Loucy (cell line): ENCODE measurements at regions not wholly inside any gene's neighbourhood (a gene's known extent, or its start where the extent isn't known, plus 50 kb on each side); places are given as distances from the start of the nearest gene placed in this dataset.

Source experiments
- H2AFZ ChIP-seq: fragments of 200-600 bp; sonication (generic); 2 replicates; pipeline ENCODE4 v1.6.0; 2016; ENCODE audit warnings: antibody characterized with exemption, mild to moderate bottlenecking, low read length, moderate library complexity
- H3F3A ChIP-seq: fragments of 200-600 bp; 2 replicates; pipeline ENCODE4 v1.6.0; 2016; ENCODE audit warnings: antibody characterized with exemption, low read depth, mild to moderate bottlenecking
- H3K27me3 ChIP-seq: fragments of 200-600 bp; sonication (generic); 2 replicates; pipeline ENCODE4 v1.6.1; 2014; ENCODE audit warnings: low read length, mild to moderate bottlenecking; ENCODE audit not compliant: insufficient read depth, poor library complexity, severe bottlenecking
- H3K36me3 ChIP-seq: fragments of 200-600 bp; sonication (generic); 2 replicates; pipeline ENCODE4 v1.6.1; 2016; ENCODE audit warnings: low read length; ENCODE audit not compliant: insufficient read depth
- H3K4me1 ChIP-seq: fragments of 200-600 bp; sonication (generic); 2 replicates; pipeline ENCODE4 v1.5.1; 2014; ENCODE audit warnings: low read length, mild to moderate bottlenecking; ENCODE audit not compliant: insufficient read depth, poor library complexity, severe bottlenecking
- H3K4me2 ChIP-seq: fragments of 200-600 bp; sonication (generic); 2 replicates; pipeline ENCODE4 v1.6.0; 2014; ENCODE audit warnings: antibody characterized with exemption, low read length, low read depth, mild to moderate bottlenecking; ENCODE audit not compliant: poor library complexity, severe bottlenecking
- H3K4me3 ChIP-seq: fragments of 200-600 bp; sonication (generic); 2 replicates; pipeline ENCODE4 v1.5.1; 2014; ENCODE audit warnings: low read length, mild to moderate bottlenecking, mixed read lengths; ENCODE audit not compliant: poor library complexity, severe bottlenecking
- H3K79me2 ChIP-seq: fragments of 200-600 bp; sonication (generic); 2 replicates; pipeline ENCODE4 v1.6.1; 2014; ENCODE audit warnings: low read length; ENCODE audit not compliant: insufficient read depth
- H3K9ac ChIP-seq: fragments of 200-600 bp; sonication (generic); 2 replicates; pipeline ENCODE4 v1.6.0; 2014; ENCODE audit warnings: mild to moderate bottlenecking, low read depth, low read length, moderate library complexity; ENCODE audit not compliant: poor library complexity, severe bottlenecking
- H3K9me2 ChIP-seq: fragments of 200-600 bp; sonication (generic); replicated peaks from 2 replicates; pipeline ENCODE4 v1.6.1; 2016; ENCODE audit warnings: low read depth, low read length, mixed read lengths
- H3K9me3 ChIP-seq: fragments of 200-600 bp; sonication (generic); 2 replicates; pipeline ENCODE4 v1.6.1; 2014; ENCODE audit warnings: mild to moderate bottlenecking, antibody characterized with exemption, low read length, low read depth; ENCODE audit not compliant: insufficient read depth
- H4K20me1 ChIP-seq: fragments of 200-600 bp; sonication (generic); 2 replicates; pipeline ENCODE4 v1.6.0; 2014; ENCODE audit warnings: antibody characterized with exemption, low read length, mild to moderate bottlenecking; ENCODE audit not compliant: insufficient read depth, poor library complexity, severe bottlenecking
- CTCF ChIP-seq: fragments of 200-600 bp; sonication (generic); conservative IDR thresholded peaks from 2 replicates; pipeline ENCODE4 v1.5.1; 2014; ENCODE audit warnings: mild to moderate bottlenecking, antibody characterized with exemption, low read length
- EZH2phosphoT487 ChIP-seq: fragments of 200-600 bp; IDR thresholded peaks from 2 replicates; pipeline ENCODE4 v1.6.1; 2018; ENCODE audit warnings: antibody characterized with exemption, mild to moderate bottlenecking, moderate library complexity, borderline replicate concordance

- no peak overlapping the region for H3K4me2 ChIP-seq
- H3K9me3 ChIP-seq = no peaks in the 10 kb centered on the region
- H2AFZ ChIP-seq = no peak overlapping the region
These were observed 96.1 kb downstream of the TNFSF18 start for GRCh38 chr1:172954476-172955150.

GRCh38 chr1:172955161-172955815, 95.5 kb downstream of the TNFSF18 start:
- H3K9me2 ChIP-seq = no peaks in the 10 kb centered on the region
- no peaks in the 10 kb centered on the region for H3K79me2 ChIP-seq
- no peak overlapping the region for H2AFZ ChIP-seq
- no peaks in the 10 kb centered on the region for H3K9me3 ChIP-seq
- no peak for TF ChIP-seq CTCF
- TF ChIP-seq EZH2phosphoT487 = no peak
- no peaks in the 10 kb centered on the region for H3K36me3 ChIP-seq
- no peaks in the 10 kb centered on the region for H3K27me3 ChIP-seq
- H3K4me1 ChIP-seq = peaks cover 31% of the 10 kb centered on the region
- no peak overlapping the region for H3K4me3 ChIP-seq
- no peaks in the 10 kb centered on the region for H4K20me1 ChIP-seq
- no peaks in the 10 kb centered on the region for H3F3A ChIP-seq
- no peak overlapping the region for H3K4me2 ChIP-seq
- H3K9ac ChIP-seq = no peak overlapping the region

More at GRCh38 chr1:172954476-172955150, 96.1 kb downstream of the TNFSF18 start:
- no peak overlapping the region for H3K9ac ChIP-seq
- TF ChIP-seq CTCF = no peak
- no peak for TF ChIP-seq EZH2phosphoT487
- no peaks in the 10 kb centered on the region for H3K9me2 ChIP-seq
- H3K79me2 ChIP-seq = no peaks in the 10 kb centered on the region
- no peaks in the 10 kb centered on the region for H3F3A ChIP-seq
- H3K4me1 ChIP-seq = peaks cover 24% of the 10 kb centered on the region
- H4K20me1 ChIP-seq = no peaks in the 10 kb centered on the region
- no peaks in the 10 kb centered on the region for H3K27me3 ChIP-seq
- H3K36me3 ChIP-seq = no peaks in the 10 kb centered on the region
- no peak overlapping the region for H3K4me3 ChIP-seq

- H3K79me2 ChIP-seq = no peaks in the 10 kb centered on the region
- H3K4me1 ChIP-seq = peaks cover 31% of the 10 kb centered on the region
- no peak overlapping the region for H3K4me3 ChIP-seq
- no peak overlapping the region for H3K4me2 ChIP-seq
- no peaks in the 10 kb centered on the region for H3K27me3 ChIP-seq
- TF ChIP-seq CTCF = no peak
- TF ChIP-seq EZH2phosphoT487 = no peak
- H3K9ac ChIP-seq = no peak overlapping the region
- H3F3A ChIP-seq = no peaks in the 10 kb centered on the region
- H2AFZ ChIP-seq = no peak overlapping the region
- no peaks in the 10 kb centered on the region for H3K9me3 ChIP-seq
- H3K36me3 ChIP-seq = no peaks in the 10 kb centered on the region
- no peaks in the 10 kb centered on the region for H3K9me2 ChIP-seq
- H4K20me1 ChIP-seq = no peaks in the 10 kb centered on the region
These were observed 93.9 kb downstream of the TNFSF18 start for GRCh38 chr1:172956871-172957270.
